ACHN (cell line): ENCODE measurements at regions not wholly inside any gene's neighbourhood (a gene's known extent, or its start where the extent isn't known, plus 50 kb on each side); places are given as distances from the start of the nearest gene placed in this dataset.
"Not testable (repeated sequence)": the region's sequence is repeated elsewhere in the genome, so short reads cannot be mapped to it uniquely, and the experiment has no call there.

ENCODE experiments used
- DNase-seq: peaks from one replicate; pipeline ENCODE4 v3.0.0-alpha.2; 2015
- in situ Hi-C: cut with HindIII; loops from 2 replicates; pipeline ENCODE4 v1.10.0; 2017; ENCODE audit warnings: low sequenced_read_pairs, low pct_ligation_motif_present, low pct_unique_long_range_greater_than_20kb

DNA sequence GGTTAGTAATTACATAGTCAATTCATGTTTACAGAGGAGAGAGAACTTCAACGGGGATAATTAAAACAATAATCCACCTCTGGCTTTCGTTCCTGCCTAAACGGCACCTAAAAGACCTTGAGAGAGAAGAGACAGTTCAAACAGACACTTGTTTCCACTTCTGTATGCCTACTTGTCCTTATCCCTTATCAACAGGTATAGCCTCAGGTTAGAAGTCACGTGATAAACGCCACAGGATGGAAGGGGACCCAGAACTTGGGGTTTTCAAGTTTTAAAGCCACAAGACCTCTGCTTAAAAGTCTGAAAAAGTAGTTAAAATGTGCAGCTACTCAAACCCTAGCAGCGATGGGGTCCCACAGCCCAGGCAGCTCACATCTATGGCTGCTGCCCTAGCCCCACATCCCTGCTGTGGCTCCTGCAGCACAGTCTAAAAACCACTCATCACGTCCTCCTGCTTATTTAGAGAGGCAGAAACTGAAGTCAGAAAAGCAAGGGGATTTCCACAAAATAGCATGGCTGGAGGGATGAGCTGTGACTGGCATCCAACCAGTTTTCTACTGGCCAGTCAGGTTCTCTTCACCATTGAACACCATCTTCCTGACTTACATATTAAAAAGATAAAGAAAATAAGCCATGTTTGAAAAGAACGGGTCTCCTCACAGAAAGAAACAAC lies 51.2 kb upstream of the SEC16B start:
- in situ Hi-C loops = no loop called here
- DNase-seq = no peak

- in situ Hi-C loops = no loop called here
- DNase-seq = no peak
Measured at GRCh38 chr1:178021950-178022349, 52.1 kb upstream of the SEC16B start.

DNA sequence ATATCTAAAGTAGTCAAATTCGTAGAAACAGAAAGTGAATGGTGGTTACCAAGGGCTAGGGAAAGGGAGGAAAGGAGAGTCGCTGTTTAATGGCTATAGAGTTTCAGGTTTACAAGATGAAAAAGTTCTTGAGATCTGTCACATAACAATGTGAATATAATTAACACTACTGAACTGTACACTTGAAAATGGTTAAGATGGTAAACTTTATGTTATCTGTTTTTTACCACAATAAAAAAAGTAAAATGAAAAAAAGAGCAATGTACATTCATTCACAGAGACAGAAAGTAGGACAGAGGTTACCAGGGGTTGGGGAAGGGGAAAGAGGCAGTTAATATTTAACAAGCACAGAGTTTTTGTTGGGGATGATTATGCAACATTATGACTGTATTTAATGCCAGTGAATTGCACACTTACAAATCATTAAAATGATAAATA lies 53.3 kb upstream of the SEC16B start:
- DNase-seq = no peak
- in situ Hi-C loops = no loop called here

DNA sequence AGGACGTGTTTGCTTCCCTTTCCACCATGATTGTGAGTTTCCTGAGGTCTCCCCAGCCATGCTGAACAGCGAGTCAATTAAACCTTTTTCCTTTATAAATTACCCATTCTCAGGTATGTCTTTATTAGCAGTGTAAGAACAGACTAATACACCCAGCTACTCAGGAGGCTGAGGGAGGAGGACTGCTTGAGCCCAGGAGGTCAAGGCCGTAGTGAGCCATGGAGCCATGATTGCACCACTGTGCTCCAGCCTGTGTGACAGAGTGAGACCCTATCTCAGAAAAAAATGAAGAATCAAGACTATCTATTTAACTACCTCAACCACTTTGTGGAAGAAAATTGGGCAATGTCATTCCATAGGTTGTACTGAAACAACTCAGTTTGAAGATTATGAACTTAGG lies 54.6 kb upstream of the SEC16B start:
- DNase-seq = no peak
- in situ Hi-C loops = no loop called here

GRCh38 chr1:178025613-178026356 lies 55.9 kb upstream of the SEC16B start:
- no peak for DNase-seq
- in situ Hi-C loops = no loop called here

DNA sequence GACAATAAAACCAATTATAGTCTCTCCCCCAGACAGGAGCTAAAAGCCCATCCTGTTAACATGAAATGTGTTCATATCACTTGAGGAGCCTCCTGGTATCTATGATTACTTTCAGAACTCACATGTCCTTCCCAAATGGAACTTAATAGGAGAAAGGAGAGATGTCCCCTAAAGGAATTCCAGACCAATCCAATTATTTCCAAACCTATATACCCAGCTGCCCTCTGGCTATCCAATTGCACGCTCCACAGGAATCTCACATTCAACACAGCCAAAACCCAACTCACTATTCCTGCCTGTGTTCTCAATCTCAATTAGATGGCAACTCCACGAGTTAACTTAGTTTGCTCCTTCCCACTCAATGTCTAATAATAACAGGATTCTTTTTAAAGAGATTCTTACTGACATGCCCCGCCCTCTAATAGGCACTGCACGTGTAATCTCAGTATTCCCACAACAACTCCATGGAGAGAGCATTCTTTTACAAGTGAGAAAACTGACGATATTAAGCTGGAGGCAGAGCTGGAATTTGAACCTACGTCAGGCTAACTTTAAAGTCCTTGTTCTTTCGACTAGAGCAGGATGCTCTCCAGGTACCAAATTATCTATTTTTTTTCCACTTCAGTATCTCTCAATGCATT lies 59.1 kb upstream of the SEC16B start:
- in situ Hi-C loops = no loop called here
- no peak for DNase-seq

DNA sequence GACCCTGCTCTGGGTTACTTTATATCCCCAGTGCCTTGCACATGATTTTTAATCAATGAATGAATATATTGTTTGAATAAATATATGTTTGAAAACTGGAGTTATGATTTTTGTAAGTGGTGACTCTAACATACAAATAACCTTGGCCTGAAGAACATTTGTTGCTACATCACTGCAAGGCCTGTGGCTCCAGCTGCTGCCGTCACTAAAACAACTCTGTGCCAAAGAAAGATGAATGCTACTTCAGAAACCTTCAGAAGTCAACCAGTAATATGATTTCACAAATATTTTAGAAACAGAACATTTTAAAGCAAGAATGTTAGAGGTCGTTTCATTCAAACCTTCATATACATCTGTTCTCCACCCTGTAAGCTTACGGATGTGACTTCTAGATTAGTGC lies 60.6 kb upstream of the SEC16B start:
- in situ Hi-C loops = no loop called here
- no peak for DNase-seq

GRCh38 chr1:178031856-178032320 lies 62.0 kb upstream of the RASAL2 start:
- peak; percentile 88 for DNase-seq
- in situ Hi-C loops = no loop called here

GRCh38 chr1:178033019-178033418 lies 60.9 kb upstream of the RASAL2 start:
- no peak for DNase-seq
- in situ Hi-C loops = no loop called here

DNA sequence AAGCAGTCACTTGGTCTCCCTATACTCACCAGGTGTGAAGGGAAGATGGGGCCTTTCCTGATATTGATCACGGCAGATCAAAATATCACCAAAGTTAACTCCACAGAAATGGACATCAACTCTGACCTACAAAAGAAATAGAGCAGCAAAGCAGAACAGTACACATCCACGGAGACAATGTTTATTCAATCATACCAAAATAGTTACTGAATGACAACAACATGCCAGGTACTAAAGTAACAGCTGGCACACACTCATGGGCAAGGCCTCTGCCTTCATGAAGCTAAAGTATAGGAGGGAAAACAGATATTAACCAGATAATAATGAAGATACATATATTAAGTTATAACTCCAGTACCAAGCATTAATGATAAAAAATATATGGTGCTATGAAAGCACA lies 59.2 kb upstream of the RASAL2 start:
- in situ Hi-C loops = no loop called here
- no peak for DNase-seq

GRCh38 chr1:178036090-178036489 lies 57.8 kb upstream of the RASAL2 start:
- no peak for DNase-seq
- in situ Hi-C loops = no loop called here

DNA sequence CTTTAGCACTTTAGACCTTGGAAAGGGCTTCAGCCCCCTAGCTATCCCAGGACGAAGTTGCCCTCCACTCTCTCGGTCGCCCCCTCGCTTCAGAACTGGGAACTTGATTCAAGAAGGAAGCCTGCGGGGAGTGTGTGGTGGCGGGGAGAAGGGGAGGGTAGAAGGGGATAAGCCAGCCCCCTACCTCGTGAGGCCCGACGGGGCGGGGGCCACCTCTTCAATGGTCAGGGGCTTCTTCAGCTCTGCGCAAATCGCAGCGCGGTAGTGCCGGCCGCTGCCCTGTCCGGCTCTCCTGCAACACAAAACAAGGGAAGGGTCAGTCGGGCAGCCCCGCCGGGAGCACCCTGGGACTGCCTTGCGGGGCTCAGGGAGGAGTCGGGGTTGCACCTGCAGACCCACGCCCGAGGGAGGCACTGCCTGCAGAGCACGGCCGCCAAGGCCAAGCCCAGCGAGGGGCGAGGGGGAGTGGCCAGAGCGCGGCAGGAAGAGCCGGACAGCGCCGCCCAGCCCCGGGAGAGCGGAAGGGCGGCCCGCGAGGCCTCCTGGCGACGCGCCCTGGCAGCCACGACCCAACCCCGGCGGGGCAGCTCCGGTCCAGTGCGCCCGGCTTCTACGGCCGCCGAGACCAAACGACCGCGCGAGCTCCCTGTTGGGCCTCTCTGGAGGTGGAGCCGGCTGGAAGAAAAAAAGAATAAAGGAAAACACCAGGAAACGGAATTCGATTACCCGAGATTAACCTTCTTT lies 56.2 kb upstream of the RASAL2 start:
- peak; percentile 92 for DNase-seq
- in situ Hi-C loops = no loop called here

DNA sequence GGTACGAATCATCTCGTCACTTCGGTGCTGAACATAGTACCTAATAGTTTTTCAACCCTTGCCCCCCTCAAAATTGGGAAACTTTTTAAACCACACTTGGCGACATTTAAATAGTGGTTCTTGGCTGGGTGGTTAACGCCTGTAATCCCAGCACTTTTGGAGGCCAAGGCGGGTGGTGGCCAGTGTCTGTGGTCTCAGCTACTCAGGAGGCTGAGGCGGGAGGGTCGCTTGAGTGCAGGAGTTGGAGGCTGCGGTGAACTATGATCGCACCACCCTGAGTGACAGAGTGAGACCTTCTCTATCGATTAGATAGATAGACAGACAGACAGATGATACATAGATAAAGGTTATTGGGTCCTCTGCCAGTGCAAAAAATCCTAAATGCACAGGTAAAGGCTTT lies 55.5 kb upstream of the RASAL2 start:
- in situ Hi-C loops = no loop called here

DNA sequence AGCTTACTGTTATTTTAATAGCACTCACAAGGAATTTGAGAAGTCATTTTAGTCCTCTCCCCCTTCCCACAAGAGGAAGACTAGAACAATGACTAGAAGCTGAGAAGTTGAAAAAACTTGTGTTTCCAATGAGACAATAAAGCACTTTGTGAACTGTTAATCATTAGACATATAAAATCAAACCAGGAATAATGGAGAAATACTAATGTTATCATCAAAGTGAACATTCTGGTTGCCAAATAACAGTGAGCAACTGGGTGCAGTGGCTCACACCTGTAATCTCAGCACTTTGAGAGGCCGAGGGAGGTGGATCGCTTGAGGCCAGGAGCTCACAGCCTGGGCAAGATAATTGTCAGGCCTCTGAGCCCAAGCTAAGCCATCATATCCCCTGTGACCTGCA lies 54.0 kb upstream of the RASAL2 start:
- DNase-seq = no peak
- in situ Hi-C loops = no loop called here

More for the DNA sequence above, 55.5 kb upstream of the RASAL2 start:
- no peak for DNase-seq

- in situ Hi-C loops, DNase-seq: not testable (repeated sequence)
Measured at GRCh38 chr1:178043940-178044339, 50.0 kb upstream of the RASAL2 start.
